HL-60 (cell line): ENCODE measurements at regions not wholly inside any gene's neighbourhood (a gene's known extent, or its start where the extent isn't known, plus 50 kb on each side); places are given as distances from the start of the nearest gene placed in this dataset.

ENCODE experiments used
- POLR2AphosphoS5 ChIP-seq: IDR thresholded peaks from 2 replicates; pipeline ENCODE4 v1.6.1; 2012; ENCODE audit warnings: low read depth
- TF ChIP-seq, protein P1 (sequence below): IDR thresholded peaks from one replicate; pipeline ENCODE4 v1.5.1; 2011; ENCODE audit warnings: low read length, control low read depth, inconsistent platforms; ENCODE audit not compliant: insufficient read depth
- TF ChIP-seq, protein P2 (sequence below): IDR thresholded peaks from 2 replicates; pipeline ENCODE4 v1.6.1; 2012; ENCODE audit warnings: low read depth; ENCODE audit not compliant: insufficient replicate concordance

DNA sequence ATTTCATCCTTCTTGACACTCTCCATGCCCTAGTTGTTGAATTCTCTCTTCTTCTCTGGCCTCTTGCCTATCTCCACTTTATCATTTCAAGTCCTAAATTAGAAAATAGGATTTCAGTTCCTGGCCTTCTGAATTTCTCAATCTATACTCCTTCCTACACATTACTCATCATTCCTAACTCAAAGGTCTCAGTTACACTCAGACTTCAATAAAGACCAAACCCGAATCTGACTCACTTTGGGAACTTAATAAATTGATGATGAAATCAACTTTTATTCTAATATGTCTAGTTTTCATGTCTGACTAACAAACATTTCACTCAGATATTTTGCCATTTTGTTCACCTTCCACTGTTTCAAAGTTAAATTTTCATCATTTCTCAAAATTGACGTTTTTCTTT, 113.6 kb upstream of the TSLP start:
- TF ChIP-seq, protein P1, sequence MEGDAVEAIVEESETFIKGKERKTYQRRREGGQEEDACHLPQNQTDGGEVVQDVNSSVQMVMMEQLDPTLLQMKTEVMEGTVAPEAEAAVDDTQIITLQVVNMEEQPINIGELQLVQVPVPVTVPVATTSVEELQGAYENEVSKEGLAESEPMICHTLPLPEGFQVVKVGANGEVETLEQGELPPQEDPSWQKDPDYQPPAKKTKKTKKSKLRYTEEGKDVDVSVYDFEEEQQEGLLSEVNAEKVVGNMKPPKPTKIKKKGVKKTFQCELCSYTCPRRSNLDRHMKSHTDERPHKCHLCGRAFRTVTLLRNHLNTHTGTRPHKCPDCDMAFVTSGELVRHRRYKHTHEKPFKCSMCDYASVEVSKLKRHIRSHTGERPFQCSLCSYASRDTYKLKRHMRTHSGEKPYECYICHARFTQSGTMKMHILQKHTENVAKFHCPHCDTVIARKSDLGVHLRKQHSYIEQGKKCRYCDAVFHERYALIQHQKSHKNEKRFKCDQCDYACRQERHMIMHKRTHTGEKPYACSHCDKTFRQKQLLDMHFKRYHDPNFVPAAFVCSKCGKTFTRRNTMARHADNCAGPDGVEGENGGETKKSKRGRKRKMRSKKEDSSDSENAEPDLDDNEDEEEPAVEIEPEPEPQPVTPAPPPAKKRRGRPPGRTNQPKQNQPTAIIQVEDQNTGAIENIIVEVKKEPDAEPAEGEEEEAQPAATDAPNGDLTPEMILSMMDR, result no peak
- no peak for TF ChIP-seq POLR2AphosphoS5
- TF ChIP-seq, protein P2, sequence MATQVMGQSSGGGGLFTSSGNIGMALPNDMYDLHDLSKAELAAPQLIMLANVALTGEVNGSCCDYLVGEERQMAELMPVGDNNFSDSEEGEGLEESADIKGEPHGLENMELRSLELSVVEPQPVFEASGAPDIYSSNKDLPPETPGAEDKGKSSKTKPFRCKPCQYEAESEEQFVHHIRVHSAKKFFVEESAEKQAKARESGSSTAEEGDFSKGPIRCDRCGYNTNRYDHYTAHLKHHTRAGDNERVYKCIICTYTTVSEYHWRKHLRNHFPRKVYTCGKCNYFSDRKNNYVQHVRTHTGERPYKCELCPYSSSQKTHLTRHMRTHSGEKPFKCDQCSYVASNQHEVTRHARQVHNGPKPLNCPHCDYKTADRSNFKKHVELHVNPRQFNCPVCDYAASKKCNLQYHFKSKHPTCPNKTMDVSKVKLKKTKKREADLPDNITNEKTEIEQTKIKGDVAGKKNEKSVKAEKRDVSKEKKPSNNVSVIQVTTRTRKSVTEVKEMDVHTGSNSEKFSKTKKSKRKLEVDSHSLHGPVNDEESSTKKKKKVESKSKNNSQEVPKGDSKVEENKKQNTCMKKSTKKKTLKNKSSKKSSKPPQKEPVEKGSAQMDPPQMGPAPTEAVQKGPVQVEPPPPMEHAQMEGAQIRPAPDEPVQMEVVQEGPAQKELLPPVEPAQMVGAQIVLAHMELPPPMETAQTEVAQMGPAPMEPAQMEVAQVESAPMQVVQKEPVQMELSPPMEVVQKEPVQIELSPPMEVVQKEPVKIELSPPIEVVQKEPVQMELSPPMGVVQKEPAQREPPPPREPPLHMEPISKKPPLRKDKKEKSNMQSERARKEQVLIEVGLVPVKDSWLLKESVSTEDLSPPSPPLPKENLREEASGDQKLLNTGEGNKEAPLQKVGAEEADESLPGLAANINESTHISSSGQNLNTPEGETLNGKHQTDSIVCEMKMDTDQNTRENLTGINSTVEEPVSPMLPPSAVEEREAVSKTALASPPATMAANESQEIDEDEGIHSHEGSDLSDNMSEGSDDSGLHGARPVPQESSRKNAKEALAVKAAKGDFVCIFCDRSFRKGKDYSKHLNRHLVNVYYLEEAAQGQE, result no peak
